Coronary artery (tissue), 2 donors: ENCODE measurements at regions not wholly inside any gene's neighbourhood (a gene's known extent, or its start where the extent isn't known, plus 50 kb on each side); places are given as distances from the start of the nearest gene placed in this dataset.

ENCODE experiments used
- DNase-seq: peaks from one replicate; pipeline ENCODE4 v3.0.0-alpha.2; 2017; ENCODE audit warnings: low spot score
- H3K27ac ChIP-seq, 2 donors: fragments of 200-600 bp; sonication (generic); one replicate each; pipeline ENCODE4 v1.5.1; 2016 to 2019
- H3K4me3 ChIP-seq: fragments of 200-600 bp; sonication (generic); 2 replicates; pipeline ENCODE4 v1.5.1; 2016; ENCODE audit warnings: mild to moderate bottlenecking, moderate library complexity
- CTCF ChIP-seq: fragments of 200-600 bp; sonication (generic); IDR thresholded peaks from one replicate; pipeline ENCODE4 v1.5.1; 2019; ENCODE audit warnings: antibody characterized with exemption

GRCh38 chr5:86979811-86980411, 287.8 kb upstream of the RASA1 start:
- no peak for TF ChIP-seq CTCF
- H3K4me3 ChIP-seq = peak overlapping the region; percentile 30
- DNase-seq = no peak
- H3K27ac ChIP-seq = peak overlapping the region in 1 of 2 donors; percentile 69

- no peak for DNase-seq
- Histone ChIP-seq H3K27ac (no peak overlapping the region), H3K4me3 (no peak overlapping the region)
- no peak for TF ChIP-seq CTCF
Measured at GRCh38 chr5:86981898-86982297, 285.8 kb upstream of the RASA1 start.

- no peak for DNase-seq
- H3K27ac ChIP-seq = no peak overlapping the region
- no peak for TF ChIP-seq CTCF
- H3K4me3 ChIP-seq = no peak overlapping the region
Measured at GRCh38 chr5:86983208-86983607, 284.5 kb upstream of the RASA1 start.

GRCh38 chr5:86986837-86987236, 280.8 kb upstream of the RASA1 start:
- no peak overlapping the region for H3K4me3 ChIP-seq
- no peak for DNase-seq
- no peak overlapping the region for H3K27ac ChIP-seq
- TF ChIP-seq CTCF = no peak

GRCh38 chr5:86997516-86997915, 270.2 kb upstream of the RASA1 start:
- no peak overlapping the region for H3K27ac ChIP-seq
- H3K4me3 ChIP-seq = no peak overlapping the region
- TF ChIP-seq CTCF = no peak
- DNase-seq = no peak

- no peak overlapping the region for H3K27ac ChIP-seq
- no peak for TF ChIP-seq CTCF
- DNase-seq = no peak
- no peak overlapping the region for H3K4me3 ChIP-seq
Measured at GRCh38 chr5:86999951-87000350, 267.7 kb upstream of the RASA1 start.

- Histone ChIP-seq H3K27ac (peak overlapping the region in 1 of 2 donors; percentile 49), H3K4me3 (no peak overlapping the region)
- DNase-seq = no peak
- TF ChIP-seq CTCF = no peak
Measured at GRCh38 chr5:87002485-87002884, 265.2 kb upstream of the RASA1 start.
